ENCODE measurements at regions not wholly inside any gene's neighbourhood (a gene's known extent, or its start where the extent isn't known, plus 50 kb on each side); places are given as distances from the start of the nearest gene placed in this dataset.

GRCh38 chr10:124198125-124198501, 104.7 kb upstream of the CHST15 start:
- no peaks in the 10 kb centered on the region for H3K79me1 ChIP-seq (ENCODE audit: low read depth in 1 of 2, low read length in 2 of 2)
- H3K23ac ChIP-seq (ENCODE audit: low read depth, low read length): no peak overlapping the region
- no peak overlapping the region for H2BK120ac ChIP-seq (ENCODE audit: low read depth, low read length)
- H2BK5ac ChIP-seq (ENCODE audit: low read depth, low read length, poor library complexity, severe bottlenecking): no peak overlapping the region
- H3K9me1 ChIP-seq (ENCODE audit: insufficient read depth, low read length): no peaks in the 10 kb centered on the region
- no peak overlapping the region for H2AK9ac ChIP-seq (replicated peaks; ENCODE audit: low read depth, low read length, poor library complexity)
- no peak overlapping the region for H3K27ac ChIP-seq (ENCODE audit: insufficient read depth, low read length)
- no TSS peak for BruUV-seq (replicated peaks)
- H2AK5ac ChIP-seq (ENCODE audit: low read depth, low read length): no peak overlapping the region
- WGBS, 2 experiments (ENCODE audit: extremely low coverage in 2 of 2, insufficient read length in 1 of 2): no CpG with 5 or more reads among the region's 5 CpGs
- DNase-seq (no peak), ATAC-seq (ENCODE audit: low read depth) (no peak)
- intact Hi-C loops (cut with micrococcal nuclease): no loop called here
- H3K4me1 ChIP-seq (ENCODE audit: control insufficient read depth, insufficient read depth, low read length): no peaks in the 10 kb centered on the region
- no peak overlapping the region for H3K14ac ChIP-seq (replicated peaks; ENCODE audit: low read depth, low read length)
- H4K91ac ChIP-seq (ENCODE audit: insufficient read depth, low read depth, low read length): no peak overlapping the region
- no peaks in the 10 kb centered on the region for H3K27me3 ChIP-seq (ENCODE audit: control insufficient read depth, insufficient read depth, low read length)
- no peaks in the 10 kb centered on the region for H4K20me1 ChIP-seq (ENCODE audit: insufficient read depth, low read length)
- no peak overlapping the region for H3K56ac ChIP-seq (ENCODE audit: extremely low read depth, insufficient read depth, low read length)
- no peak overlapping the region for H4K5ac ChIP-seq (ENCODE audit: low read depth, low read length)
- H3K36me3 ChIP-seq (ENCODE audit: control insufficient read depth, insufficient read depth, low read length): no peaks in the 10 kb centered on the region
- H3K4me2 ChIP-seq (ENCODE audit: low read depth, low read length): no peak overlapping the region
- no peak overlapping the region for H2AFZ ChIP-seq (replicated peaks; ENCODE audit: low read length, poor library complexity)
- in situ Hi-C loops (cut with MboI; ENCODE audit: low sequenced_read_pairs): no loop called here
- no peak overlapping the region for H3K4me3 ChIP-seq (ENCODE audit: insufficient read depth, low read depth, low read length)
- no peak overlapping the region for H3K9ac ChIP-seq (ENCODE audit: low read depth, low read length)
- no peak overlapping the region for H2BK15ac ChIP-seq (ENCODE audit: low read depth, low read length)
- TF ChIP-seq NFE2L2 (IDR thresholded peaks at IDR 0.05; ENCODE audit: low read depth, low read length) (no peak), CHD1 (IDR thresholded peaks at IDR 0.05; ENCODE audit: low read depth, low read length) (no peak), ELK1 (IDR thresholded peaks at IDR 0.05; ENCODE audit: borderline replicate concordance, low read depth, low read length) (no peak)
- H2BK20ac ChIP-seq (ENCODE audit: low read depth, low read length): no peak overlapping the region
- H3K9me3 ChIP-seq (ENCODE audit: control insufficient read depth, insufficient read depth, low read length): peaks cover 5% of the 10 kb centered on the region; the same call in 1 of the 2 replicates
- no peak overlapping the region for H4K8ac ChIP-seq (ENCODE audit: low read depth in 2 of 2, low read length in 2 of 2)
- H3K4ac ChIP-seq (ENCODE audit: low read depth, low read length): no peak overlapping the region
- dilution Hi-C loops (cut with HindIII; ENCODE audit: low sequenced_read_pairs, unreplicated experiment): no loop called here
- no peak overlapping the region for H3K18ac ChIP-seq (ENCODE audit: low read depth, low read length)
- ChIA-PET CTCF (no interaction called here), POLR2A (ENCODE audit: unreplicated experiment) (no interaction called here)
